ENCODE measurements at regions not wholly inside any gene's neighbourhood (a gene's known extent, or its start where the extent isn't known, plus 50 kb on each side); places are given as distances from the start of the nearest gene placed in this dataset.
A peak's percentile ranks its signal among the peaks of the same experiment; 100 is the strongest.

- TF ChIP-seq POLR2A (IDR thresholded peaks at IDR 0.05; ENCODE audit: low read depth, low read length) = no peak
- FAIRE-seq (no peak), DNase-seq (ENCODE audit: insufficient read length, low spot score) (no peak)
Measured at GRCh38 chr4:108502356-108502755, 118.0 kb upstream of the RPL34 start.

DNA sequence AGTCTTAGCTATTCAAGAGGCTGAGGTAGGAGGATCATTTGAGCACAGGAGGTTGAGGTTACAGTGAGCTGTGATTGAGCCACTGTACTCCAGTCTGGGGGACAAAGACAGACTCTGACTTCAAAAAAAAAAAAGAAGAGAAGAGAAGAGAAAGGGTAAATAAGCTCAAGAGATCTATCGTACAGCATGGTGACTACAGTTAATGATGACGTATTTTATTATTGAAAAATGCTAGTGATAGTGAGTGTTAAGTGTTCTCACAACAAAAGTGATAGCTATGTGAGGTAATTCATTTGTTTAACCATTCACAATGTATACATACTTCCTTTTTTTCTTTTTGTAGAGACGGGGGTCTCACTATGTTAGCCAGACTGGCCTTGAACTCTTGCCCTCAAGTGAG is 121.5 kb upstream of the RPL34 start:
- DNase-seq (ENCODE audit: insufficient read length, low spot score) = no peak
- FAIRE-seq = no peak
- no peak for TF ChIP-seq POLR2A (IDR thresholded peaks at IDR 0.05; ENCODE audit: low read depth, low read length)

- no peak for TF ChIP-seq POLR2A (IDR thresholded peaks at IDR 0.05; ENCODE audit: low read depth, low read length)
- FAIRE-seq = no peak
- no peak for DNase-seq (ENCODE audit: insufficient read length, low spot score)
Measured at GRCh38 chr4:108493596-108493931, 126.8 kb upstream of the RPL34 start.

DNA sequence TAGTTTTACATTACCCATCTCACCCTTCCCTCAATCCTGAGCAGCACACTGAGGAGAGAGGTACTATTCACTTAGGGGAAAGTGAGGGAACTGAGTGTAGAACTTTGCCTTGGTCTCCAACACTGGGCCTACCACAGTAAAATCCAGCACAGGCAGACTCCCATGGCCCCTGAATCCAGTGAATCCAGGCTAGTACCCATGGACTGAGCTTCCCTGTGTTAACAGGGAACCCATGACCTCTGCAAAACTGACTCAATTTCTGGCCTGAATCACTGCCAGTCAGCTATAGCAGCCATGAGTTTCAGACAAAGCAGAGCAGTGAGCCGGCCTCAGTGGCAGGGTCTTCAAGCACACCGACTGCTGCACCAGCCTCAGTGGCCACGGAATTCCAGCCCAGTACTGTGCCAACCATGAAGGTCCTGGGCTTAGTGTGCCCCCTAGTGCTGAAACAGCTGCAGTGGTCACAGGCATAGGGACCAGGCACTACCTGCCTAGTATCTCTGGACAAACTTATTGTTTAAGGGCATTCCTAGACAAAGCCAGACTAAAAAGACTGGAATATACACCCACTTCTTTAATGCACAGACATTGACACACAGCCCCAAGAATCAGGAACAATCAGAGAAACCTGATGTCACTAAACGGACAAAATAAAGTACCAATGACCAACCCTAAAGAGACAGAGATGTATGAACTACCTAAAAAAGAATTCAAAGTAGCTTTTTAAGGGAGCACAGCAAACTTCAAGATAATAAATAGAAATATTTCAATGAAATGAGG is 127.4 kb upstream of the RPL34 start:
- DNase-seq (ENCODE audit: insufficient read length, low spot score) (no peak), FAIRE-seq (no peak)
- TF ChIP-seq POLR2A (IDR thresholded peaks at IDR 0.05; ENCODE audit: low read depth, low read length) = no peak

DNA sequence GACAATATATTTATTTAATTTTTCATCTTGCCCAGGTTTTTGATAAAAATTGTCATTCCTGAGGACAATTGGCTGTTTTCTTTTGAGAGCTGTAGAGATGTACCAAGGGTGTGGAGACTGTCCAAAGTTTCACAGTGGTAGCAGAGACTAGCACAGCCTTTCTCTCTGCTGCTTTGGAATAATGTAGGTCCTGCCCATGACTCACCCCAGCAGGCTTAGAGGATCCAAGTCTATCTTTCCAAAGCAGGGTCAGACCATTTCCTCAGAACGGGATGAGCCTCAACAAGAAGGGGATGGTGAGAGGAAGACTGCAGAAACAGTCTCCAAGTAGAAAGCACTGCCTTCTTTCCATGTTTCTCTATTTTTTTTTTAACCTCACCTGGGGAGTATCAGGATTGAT is 131.5 kb upstream of the RPL34 start:
- DNase-seq (ENCODE audit: insufficient read length, low spot score) (no peak), FAIRE-seq (no peak)

GRCh38 chr4:108486046-108486445 is 134.3 kb upstream of the RPL34 start:
- DNase-seq (ENCODE audit: insufficient read length, low spot score) = no peak
- no peak for TF ChIP-seq POLR2A (IDR thresholded peaks at IDR 0.05; ENCODE audit: low read depth, low read length)
- FAIRE-seq = no peak

More for the DNA sequence above, 131.5 kb upstream of the RPL34 start:
- TF ChIP-seq POLR2A (IDR thresholded peaks at IDR 0.05; ENCODE audit: low read depth, low read length) = no peak

DNA sequence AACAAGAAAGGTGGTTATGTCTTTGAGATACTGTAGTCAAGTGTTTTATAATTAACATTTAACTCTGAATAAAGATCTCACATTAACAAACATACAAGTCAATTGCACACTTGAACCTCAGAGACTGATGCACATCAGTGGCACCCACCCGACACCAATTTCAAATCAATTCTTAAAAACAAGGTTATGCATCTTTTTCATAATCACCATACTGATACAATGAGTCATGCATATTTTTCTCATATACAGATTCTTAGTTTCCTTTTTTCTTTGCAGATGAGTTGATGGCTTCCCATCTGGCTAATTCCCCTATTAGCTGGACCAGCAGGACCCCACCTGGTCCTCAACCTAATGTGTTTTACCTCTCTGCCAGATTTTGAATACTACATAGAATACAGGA is 136.2 kb upstream of the RPL34 start:
- FAIRE-seq (no peak), DNase-seq (ENCODE audit: insufficient read length, low spot score) (no peak)
- TF ChIP-seq POLR2A (IDR thresholded peaks at IDR 0.05; ENCODE audit: low read depth, low read length) = no peak

- FAIRE-seq = no peak
- no peak for DNase-seq (ENCODE audit: insufficient read length, low spot score)
- TF ChIP-seq POLR2A (IDR thresholded peaks at IDR 0.05; ENCODE audit: low read depth, low read length) = no peak
Measured at GRCh38 chr4:108483650-108484049, 136.7 kb upstream of the RPL34 start.

- FAIRE-seq (no peak), DNase-seq (ENCODE audit: insufficient read length, low spot score) (no peak)
- TF ChIP-seq POLR2A (IDR thresholded peaks at IDR 0.05; ENCODE audit: low read depth, low read length) = no peak
Measured at GRCh38 chr4:108483079-108483478, 137.3 kb upstream of the RPL34 start.

GRCh38 chr4:108480881-108481280 is 139.5 kb upstream of the RPL34 start:
- FAIRE-seq = no peak
- DNase-seq (ENCODE audit: insufficient read length, low spot score) = no peak
- TF ChIP-seq POLR2A (IDR thresholded peaks at IDR 0.05; ENCODE audit: low read depth, low read length) = no peak

- no peak for TF ChIP-seq POLR2A (IDR thresholded peaks at IDR 0.05; ENCODE audit: low read depth, low read length)
- no peak for FAIRE-seq
- DNase-seq (ENCODE audit: insufficient read length, low spot score) = no peak
Measured at GRCh38 chr4:108477527-108478108, 142.8 kb upstream of the RPL34 start.

DNA sequence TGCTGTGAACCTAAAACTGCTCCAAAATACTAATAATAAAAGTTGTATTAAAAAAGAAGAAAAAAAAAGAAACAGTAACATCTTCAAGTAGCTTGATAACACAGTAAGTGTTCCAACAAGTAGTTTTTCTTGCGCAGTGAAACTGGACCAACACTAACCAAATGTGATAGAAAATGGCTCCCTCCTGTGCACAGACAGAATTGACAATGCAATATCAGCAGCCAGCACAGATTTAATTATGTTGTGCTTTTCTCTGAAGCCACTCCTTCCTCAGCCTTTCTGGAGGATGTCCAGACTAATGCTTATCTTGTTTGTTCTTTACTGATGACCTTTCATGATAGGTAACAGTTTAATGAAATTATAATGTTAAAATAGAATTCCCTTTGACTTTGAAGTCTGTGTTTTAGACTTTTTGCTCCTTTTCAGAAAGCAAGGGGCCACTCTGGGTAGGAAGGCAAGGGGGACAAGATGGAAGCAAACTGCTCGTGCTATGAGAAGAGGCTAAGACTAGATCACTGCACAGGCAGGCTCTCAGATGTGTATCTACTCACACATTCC is 147.1 kb upstream of the RPL34 start:
- DNase-seq (ENCODE audit: insufficient read length, low spot score) (no peak), FAIRE-seq (no peak)
- TF ChIP-seq POLR2A (IDR thresholded peaks at IDR 0.05; ENCODE audit: low read depth, low read length) = no peak

DNA sequence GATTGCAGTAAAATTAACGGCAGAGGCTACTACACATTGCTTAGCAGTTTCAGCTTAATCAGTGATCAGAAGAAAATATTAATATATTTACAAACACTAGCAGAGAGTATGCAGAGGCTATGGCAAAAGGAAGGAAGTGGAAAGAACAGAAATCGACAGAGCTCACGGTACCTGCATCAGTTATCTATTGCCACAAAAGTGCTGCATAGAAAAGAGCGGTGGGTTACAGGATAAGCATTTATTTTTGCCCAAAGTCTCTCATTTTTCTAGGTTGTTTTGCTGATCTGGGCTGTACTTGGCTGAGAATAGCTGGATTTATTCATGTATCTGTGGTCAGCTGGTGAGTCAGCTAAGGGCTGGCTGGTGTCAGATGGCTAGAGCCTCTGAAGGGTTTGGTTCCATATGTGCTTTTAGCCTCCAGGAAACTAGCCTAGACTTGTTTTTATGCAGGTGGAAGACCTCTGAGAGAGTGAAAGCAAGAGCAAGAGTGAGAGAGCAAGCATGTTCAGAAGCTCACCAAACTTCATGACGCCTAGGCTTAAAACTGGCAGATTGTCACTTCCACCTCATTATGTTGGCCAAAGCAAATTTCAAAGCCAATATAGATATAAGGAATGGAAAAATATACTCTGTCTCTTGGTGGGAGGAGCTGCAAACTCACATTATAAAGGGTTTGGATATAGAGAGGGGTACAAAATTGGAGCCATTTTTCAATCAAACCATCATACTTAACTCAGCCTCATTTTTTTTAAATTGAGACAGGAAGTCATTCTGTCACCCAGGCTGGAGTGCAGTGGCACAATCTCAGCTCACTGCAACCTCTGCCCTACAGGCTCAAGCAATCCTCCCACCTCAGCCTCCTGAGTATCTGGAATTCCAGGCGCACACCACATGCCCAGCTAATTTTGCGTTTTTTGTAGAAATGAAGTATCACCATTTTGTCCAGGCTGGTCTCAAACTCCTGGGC is 153.2 kb upstream of the RPL34 start:
- peak; percentile 1 for DNase-seq (ENCODE audit: insufficient read length, low spot score)
- no peak for TF ChIP-seq POLR2A (IDR thresholded peaks at IDR 0.05; ENCODE audit: low read depth, low read length)
- no peak for FAIRE-seq

GRCh38 chr4:108465886-108466500 is 154.4 kb upstream of the RPL34 start:
- no peak for TF ChIP-seq POLR2A (IDR thresholded peaks at IDR 0.05; ENCODE audit: low read depth, low read length)
- FAIRE-seq = no peak
- no peak for DNase-seq (ENCODE audit: insufficient read length, low spot score)

Measured in H54 (cell line).